Kidney epithelial cell (primary cell): ENCODE measurements at regions not wholly inside any gene's neighbourhood (a gene's known extent, or its start where the extent isn't known, plus 50 kb on each side); places are given as distances from the start of the nearest gene placed in this dataset.
"Not testable (repeated sequence)": the region's sequence is repeated elsewhere in the genome, so short reads cannot be mapped to it uniquely, and the experiment has no call there.

Source experiments
- DNase-seq: peaks from one replicate; pipeline ENCODE4 v3.0.0-alpha.2; 2010; ENCODE audit warnings: low read depth
- H3K27me3 ChIP-seq: 2 replicates; pipeline ENCODE4 v1.6.0; 2011; ENCODE audit warnings: low read length; ENCODE audit not compliant: control insufficient read depth, insufficient read depth
- H3K36me3 ChIP-seq: 2 replicates; pipeline ENCODE4 v1.5.1; 2011; ENCODE audit warnings: low read length; ENCODE audit not compliant: control insufficient read depth, insufficient read depth
- H3K4me3 ChIP-seq: 2 replicates; pipeline ENCODE4 v1.5.1; 2011; ENCODE audit warnings: low read depth, mild to moderate bottlenecking, control low read depth, low read length
- CTCF ChIP-seq: IDR thresholded peaks from 2 replicates; pipeline ENCODE4 v1.5.1; 2011; ENCODE audit warnings: mild to moderate bottlenecking, moderate library complexity, low read length, control low read depth, inconsistent platforms; ENCODE audit not compliant: insufficient read depth, poor library complexity, severe bottlenecking

- no peak for TF ChIP-seq CTCF
- Histone ChIP-seq H3K27me3 (no peaks in the 10 kb centered on the region), H3K4me3 (no peak overlapping the region), H3K36me3 (no peaks in the 10 kb centered on the region)
- DNase-seq = no peak
Observed at GRCh38 chr4:72709475-72709874, 140.5 kb upstream of the ADAMTS3 start.

- H3K27me3 ChIP-seq = no peaks in the 10 kb centered on the region
- no peak for TF ChIP-seq CTCF
- no peaks in the 10 kb centered on the region for H3K36me3 ChIP-seq
- no peak overlapping the region for H3K4me3 ChIP-seq
- no peak for DNase-seq
Observed at GRCh38 chr4:72706684-72707083, 137.7 kb upstream of the ADAMTS3 start.

- DNase-seq = not testable (repeated sequence)
Observed at GRCh38 chr4:72704925-72705640, 136.1 kb upstream of the ADAMTS3 start.

GRCh38 chr4:72702948-72703347 is 133.9 kb upstream of the ADAMTS3 start:
- TF ChIP-seq CTCF = no peak
- H3K4me3 ChIP-seq = no peak overlapping the region
- no peak for DNase-seq
- H3K36me3 ChIP-seq = no peaks in the 10 kb centered on the region
- no peaks in the 10 kb centered on the region for H3K27me3 ChIP-seq

More at GRCh38 chr4:72704925-72705640, 136.1 kb upstream of the ADAMTS3 start:
- H3K4me3 ChIP-seq, H3K27me3 ChIP-seq, H3K36me3 ChIP-seq: not testable (repeated sequence)

GRCh38 chr4:72701987-72702819 is 133.2 kb upstream of the ADAMTS3 start:
- Histone ChIP-seq H3K36me3 (no peaks in the 10 kb centered on the region), H3K4me3 (peak overlapping the region; percentile 48), H3K27me3 (no peaks in the 10 kb centered on the region)
- peak; percentile 12 for DNase-seq
- TF ChIP-seq CTCF = peak; percentile 64

GRCh38 chr4:72690771-72691170 is 121.8 kb upstream of the ADAMTS3 start:
- no peaks in the 10 kb centered on the region for H3K27me3 ChIP-seq
- peak; percentile 31 for DNase-seq
- no peaks in the 10 kb centered on the region for H3K36me3 ChIP-seq
- TF ChIP-seq CTCF = no peak
- no peak overlapping the region for H3K4me3 ChIP-seq
